GM18520 (cell line): ENCODE measurements at regions not wholly inside any gene's neighbourhood (a gene's known extent, or its start where the extent isn't known, plus 50 kb on each side); places are given as distances from the start of the nearest gene placed in this dataset.

ENCODE experiments used
- ATAC-seq: cut with Tn5 transposase; IDR thresholded peaks from one replicate; pipeline ENCODE4 v1.9.1; 2021; ENCODE audit not compliant: unreplicated experiment

DNA sequence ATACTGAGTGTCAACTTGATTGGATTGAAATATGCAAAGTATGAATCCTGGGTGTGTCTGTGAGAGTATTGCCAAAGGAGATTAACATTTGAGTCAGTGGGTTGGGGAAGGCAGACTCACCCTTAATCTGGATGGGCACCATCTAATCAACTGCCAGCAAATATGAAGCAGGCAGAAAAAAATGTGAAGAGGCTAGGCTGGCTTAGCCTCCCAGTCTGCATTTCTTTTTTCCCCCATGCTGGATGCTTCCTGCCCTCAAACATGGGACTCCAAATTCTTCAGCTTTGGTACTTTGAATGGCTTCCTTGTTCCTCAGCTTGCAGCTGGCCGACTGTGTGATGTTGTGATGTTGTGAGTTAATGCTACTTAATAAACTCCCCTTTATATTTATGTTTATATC is 577.4 kb downstream of the CPS1 start:
- no peak for ATAC-seq

DNA sequence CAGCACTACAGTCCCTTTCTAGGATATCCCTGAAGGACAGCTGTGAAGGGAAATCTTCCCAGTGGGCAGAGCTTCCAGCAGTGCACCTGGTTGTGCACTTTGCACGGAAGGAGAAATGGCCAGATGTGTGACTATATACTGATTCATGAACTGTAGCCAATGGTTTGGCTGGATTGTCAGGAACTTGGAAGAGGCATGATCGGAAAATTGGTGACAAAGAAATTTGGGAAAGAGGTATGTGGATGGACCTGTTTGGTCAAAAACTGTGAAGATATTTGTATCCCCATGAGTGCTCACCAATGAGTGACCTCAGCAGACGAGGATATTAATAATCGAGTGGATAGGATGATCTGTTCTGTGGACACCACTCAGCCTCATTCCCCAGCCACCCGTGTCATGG is 582.2 kb downstream of the CPS1 start:
- no peak for ATAC-seq

DNA sequence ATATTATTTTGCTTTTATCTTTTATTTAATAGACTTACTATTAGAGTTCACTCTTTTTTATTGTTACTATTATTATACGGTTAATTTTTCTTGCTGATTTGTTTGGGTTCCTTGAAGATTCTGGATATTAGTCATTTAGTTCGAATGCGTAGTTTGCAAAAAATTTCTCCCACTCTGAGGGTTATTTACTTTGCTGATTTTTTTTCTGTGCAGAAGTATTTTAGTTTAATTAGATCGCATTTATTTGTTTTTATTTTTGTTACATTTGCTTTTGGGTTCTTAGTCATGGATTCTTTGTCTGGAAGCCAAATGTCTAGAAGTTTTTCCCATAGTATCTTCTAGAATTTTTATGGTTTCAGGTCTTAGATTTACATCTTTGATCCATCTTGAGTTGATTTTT is 585.2 kb downstream of the CPS1 start:
- ATAC-seq, result no peak

DNA sequence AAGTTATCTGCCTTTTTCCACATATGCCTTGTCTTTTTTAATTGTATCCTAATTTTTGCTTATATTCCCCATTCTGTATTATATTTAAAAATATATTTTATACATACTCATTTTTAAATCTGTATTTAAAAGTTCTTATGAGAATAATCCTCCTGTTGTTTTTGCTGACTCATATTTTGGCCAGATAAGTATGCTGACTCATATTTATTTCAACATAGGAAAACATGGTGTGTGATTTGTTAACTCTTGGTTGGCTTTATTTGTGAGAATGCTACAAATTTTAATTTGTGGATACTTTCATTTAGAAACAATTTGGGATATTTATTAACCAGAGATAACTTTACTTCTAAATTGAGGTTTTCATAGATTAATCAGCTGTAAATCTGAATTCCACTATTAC is 587.7 kb downstream of the CPS1 start:
- no peak for ATAC-seq

DNA sequence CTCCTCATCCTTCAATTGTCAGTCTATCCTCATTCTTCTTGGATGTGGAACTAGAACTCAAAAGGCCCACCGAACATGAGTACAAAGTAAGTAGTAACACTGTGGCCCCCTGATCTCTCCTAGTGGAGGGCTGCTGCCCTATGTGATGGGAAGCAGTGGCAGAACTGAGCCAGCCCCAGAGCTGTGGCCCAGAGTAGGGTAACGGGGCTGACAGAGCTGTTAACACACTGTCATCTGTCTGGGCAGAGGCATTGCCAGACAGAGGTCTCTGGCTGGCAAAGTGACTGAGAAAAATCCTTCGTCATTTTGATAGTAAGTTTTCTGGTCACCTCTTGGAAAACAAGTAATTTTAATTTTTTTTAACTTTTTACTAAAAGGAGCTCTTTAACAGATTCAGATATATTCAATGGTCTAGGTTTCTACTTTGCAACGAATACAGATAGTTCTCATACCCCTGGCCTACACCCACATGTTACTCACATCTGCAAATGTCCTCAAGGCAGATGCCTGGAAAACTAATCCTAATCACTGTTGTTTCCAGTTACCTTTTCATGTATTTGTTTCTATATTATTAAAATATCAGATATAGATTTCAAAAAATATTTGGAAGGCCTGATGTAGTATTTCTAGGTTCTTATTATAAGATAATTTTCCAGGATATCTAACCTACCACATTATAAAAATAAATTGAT is 588.7 kb downstream of the CPS1 start:
- no peak for ATAC-seq

DNA sequence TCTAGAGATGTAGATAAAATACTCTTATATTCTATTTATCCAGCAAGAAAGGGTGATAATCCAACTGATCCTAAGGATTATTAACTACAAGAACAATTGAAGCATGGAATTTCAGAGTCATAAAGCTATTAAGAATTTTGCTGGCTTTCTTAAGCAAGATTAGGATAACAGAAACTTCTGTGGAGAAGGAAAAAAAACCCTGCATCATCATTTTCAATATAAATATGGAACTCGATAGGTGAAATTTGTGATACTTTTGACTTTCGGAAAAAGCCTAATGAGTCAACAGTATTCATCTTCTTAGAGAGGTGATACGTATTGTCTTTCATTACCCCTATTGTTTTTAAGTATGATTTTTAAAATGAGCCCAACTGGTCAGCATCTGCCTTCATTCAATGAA is 593.3 kb downstream of the CPS1 start:
- ATAC-seq, result no peak

DNA sequence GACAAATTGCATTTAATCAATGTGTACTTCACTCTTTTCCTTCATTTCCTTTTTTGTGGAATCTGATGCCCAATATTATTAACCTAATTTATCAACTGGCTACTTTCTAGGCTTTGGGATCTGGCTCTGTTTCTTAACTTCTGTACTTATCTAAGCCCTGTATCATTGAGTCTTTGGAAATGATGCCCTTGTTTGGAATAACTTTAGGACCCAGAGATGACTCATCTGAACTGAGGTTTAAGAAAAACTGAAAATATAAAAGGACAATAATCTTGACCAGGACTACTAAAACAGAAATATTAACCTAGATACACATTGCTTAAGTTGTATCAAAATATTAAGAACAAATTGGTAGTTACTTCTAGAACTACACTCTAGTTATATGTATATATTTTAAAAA is 600.8 kb downstream of the CPS1 start:
- no peak for ATAC-seq

DNA sequence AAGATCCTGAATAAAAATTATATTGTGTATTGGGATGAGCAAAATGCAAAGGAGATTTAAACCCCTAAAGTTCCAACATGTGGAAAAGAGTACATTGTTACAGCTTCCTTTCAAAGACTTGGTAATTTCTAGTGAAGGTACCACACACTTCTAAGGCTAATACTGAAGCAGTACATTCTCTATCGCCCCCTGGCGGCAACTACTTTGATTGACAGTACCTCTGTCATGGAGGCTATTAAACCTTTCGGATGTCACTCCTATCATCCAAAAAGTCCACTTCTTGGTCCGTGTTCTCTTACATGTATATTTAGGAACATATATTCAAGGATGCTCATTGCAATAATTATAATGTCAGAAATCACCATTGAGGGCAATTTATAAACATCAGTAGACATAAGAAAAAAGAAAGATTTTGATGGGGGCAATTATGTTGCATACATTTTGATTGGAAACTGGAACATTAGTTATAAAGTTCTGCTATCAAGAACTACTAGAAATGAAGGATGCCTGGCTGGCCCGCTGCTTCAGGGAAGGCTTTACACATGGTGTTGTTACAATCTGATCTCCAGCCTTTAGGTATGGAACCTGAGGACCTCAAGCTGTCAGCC is 601.6 kb downstream of the CPS1 start:
- ATAC-seq, result peak; percentile 93

DNA sequence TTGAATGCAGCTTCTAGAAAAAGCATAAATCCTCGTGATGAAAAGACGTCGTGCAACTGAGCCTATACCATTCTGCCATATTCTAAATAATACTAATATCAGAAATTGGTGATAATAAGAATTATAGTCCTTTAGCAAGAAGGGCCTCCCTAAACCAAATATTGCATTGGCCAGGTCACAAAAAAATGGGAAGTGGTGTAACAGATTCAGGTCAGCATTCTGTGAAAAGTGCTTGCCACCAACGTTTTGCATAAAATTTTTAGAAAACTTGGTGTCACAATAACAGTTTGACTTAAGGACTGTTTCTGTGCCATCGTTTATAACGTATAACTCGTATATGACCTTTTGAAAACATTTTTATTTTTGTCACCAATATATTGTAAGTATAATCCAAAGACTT is 603.6 kb downstream of the CPS1 start:
- no peak for ATAC-seq

DNA sequence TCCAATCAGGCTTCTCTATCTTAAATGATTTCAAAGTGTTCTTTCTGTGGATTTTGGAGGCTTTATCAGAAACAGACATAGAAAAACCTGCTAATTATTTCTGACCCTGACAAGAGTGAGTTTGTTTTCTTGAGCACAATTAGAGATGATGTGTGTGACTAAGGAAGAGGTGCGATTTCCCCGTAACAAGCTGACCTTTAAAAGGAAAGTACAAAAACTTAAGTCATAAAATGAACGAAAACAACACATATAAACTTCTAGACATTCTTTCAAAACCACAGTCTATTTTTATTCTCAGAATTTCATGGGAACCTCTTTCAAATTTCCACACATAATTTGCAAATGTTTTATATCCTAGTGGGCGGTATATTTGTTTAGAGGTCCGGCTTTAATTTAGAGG is 604.8 kb downstream of the CPS1 start:
- ATAC-seq, result no peak

DNA sequence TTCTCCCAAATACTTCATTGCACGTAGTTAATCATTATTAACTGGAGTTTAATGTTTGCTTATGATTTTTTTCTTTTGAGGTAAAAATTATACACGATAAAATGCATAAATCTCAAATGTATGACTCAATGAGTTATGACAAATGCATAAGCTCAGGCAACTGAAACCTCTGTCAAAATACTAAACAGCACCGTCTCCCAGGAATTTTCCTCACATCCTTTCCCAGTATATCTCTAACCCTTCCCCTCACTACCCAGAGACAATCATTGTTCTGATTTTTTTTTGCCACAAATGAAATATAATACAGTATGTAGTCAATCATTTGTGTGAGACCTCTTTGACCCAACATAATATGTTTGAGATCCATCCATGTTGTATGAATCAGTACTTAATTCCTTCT is 606.5 kb downstream of the CPS1 start:
- no peak for ATAC-seq

DNA sequence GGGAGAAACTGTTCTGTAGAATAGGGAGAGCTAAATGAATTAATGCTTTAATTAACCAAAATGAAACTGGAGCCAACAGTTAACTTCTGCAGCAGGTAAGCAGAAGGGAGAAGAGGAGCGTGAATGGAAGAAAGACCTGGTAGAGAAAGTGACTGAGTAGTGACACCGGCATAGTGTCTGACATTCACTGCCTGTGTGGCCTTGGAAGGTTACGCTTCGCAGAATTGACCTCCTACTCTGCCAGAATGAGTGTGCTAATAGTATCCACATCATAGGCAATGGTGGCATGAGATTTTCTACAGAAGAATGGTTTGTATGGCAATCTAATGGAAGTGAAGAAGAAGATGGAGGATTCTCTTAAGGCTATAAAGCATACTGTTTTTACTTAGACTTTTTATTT is 614.4 kb downstream of the CPS1 start:
- no peak for ATAC-seq

DNA sequence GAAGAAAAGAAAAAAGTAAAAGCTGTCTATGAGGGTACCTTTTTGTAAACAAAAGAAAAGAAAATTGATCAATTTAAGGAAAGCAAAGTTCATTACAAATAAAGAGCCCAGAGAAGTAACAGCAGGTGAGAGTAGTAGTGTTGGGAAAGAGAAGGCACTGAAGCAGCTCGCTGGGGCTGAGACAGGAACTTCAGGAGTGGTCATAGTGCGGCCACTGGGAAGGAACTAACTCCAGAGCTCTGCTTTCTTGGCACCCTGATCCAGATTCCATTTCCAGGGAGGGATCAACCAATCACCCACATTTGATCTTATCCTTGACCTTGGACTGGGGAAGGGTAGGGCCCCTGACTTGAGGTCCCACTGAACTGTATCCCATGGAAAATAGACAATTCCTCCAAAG is 617.6 kb downstream of the CPS1 start:
- no peak for ATAC-seq

DNA sequence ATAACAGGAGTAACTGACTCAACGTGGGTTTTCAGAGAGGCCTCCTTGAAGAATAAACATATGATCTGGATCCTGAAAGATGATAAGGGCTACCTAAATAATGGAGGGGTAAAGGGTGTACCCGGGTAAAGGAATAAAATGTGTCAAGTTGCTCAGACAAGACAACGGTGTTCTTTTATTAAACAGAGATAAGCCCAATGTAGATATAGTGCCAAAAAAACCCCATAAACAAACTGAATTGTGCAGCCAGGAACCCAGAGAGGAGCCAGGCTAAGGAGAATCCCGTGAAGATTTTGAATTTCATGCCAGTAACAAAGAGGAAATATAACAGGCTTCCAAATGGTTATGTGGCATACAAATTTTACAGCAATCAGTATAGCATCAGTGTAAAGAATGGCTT is 618.2 kb downstream of the CPS1 start:
- ATAC-seq, result no peak

DNA sequence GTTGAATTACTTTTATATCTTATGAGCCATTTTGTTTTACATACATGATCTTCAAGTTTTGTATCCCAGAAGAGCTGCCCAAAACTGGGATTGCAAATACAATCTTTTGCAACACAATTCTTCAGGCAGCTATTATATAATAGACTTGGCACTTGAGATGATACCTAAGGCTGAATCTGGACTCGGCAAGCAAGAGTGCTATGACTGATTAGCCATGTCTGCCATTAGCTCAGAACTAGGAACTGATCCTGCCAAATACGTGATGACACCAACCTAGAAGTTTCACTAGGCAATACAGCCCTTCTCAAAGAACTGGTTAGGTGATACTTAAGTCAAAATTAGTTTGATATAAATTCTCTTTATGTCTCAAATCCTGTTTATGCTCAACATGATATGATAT is 619.6 kb downstream of the CPS1 start:
- ATAC-seq, result no peak

DNA sequence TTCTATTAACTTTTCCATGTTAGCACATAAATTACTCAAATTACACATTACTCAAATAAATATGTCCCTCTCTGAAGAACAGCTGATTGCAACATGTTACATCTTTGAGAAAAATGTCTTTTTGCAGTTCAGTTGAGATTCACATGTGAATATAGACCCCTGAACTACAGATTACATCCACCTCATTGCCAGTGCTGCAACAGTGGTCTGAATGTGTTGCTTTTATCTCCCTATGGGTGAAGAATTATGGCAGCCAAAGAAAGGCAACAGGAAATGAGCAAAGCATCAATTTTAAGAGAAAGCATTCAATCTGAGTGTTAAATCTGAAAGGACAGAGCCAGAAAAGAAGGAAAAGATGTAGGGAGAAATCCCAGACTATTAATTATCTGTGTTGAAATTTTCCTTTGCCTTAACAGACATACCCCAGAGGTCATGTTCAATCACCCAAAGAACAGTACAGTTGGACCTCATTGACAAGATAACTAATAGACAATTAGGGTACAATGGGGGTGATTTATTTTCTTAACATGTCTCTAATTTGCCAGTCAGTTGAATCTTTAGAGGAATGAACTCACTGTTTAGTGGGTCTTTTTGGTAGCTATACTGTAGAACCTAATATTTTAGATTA is 620.2 kb downstream of the CPS1 start:
- ATAC-seq, result no peak

DNA sequence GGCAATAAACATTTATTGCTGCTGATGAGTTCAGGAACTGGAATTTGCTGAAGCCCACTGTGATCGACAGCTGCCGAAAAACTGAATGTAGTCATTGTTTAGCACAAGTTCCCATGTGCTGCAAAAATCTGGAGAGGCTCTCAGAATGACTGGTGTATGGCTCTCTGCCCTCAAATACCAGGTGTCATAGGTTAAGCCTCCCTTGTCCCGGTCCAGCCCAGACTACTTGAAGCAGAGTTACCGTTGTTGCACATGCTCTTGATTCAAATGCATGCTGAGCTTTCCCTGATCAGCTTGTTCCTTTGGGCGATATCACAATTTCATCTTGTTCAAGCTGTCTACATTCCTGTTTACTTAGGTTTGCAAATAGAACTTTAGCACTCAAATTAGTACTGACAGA is 625.2 kb downstream of the CPS1 start:
- no peak for ATAC-seq

DNA sequence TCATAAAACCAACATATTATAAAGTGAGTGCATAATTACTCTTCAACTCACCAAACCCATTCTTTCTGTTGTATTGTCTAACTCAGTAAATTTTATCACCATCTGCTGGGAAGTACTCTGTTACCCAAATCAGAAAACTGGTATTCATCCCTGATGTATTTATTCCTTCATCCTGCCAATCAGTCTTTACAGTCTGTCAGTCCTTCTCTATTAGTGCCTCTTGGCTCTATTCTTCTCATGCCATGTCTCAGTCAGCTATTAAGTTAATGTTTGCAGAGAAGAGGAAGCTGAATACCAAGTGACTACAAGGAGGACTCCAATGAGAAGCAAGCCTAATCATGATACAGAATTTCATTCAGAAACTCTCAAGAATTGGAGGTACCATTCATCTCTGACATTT is 631.2 kb downstream of the CPS1 start:
- ATAC-seq, result no peak

DNA sequence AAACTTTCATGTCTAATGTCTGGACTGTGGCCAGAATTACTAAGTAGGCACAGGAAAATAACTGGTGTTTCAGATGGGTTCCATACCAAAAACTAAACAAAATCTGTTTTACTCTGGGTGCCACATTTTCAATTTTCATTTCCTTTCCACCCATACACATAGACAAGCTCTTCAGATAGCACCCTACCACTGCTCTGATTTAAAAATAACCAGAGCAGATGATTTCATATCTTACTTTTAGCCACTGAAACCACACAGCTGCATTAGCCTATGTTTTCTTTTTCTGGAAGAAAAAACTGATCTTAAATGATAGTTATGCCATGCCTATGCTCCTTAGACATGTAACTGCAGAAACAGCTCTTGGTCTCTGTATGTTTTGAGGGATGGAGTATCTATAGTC is 647.6 kb downstream of the CPS1 start:
- ATAC-seq, result peak; percentile 62

DNA sequence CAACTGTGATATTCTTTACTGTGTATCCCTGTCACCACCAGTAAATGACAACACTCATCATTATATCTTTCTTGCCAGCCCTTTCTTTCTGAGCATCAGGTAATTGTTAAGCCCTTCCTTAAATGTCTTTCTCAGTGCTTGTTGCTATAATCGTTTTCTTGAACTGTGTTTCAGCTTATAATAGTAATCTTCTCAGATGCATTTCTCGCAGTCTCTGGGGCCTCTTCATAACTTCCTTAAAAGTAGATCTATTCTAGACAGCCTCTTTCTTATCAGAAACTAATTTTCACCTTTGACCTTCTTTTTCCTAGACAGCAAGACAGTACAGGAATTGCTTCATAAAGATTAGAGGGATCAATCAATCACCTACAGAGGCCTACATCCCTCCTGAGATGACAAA is 648.1 kb downstream of the CPS1 start:
- ATAC-seq, result no peak

DNA sequence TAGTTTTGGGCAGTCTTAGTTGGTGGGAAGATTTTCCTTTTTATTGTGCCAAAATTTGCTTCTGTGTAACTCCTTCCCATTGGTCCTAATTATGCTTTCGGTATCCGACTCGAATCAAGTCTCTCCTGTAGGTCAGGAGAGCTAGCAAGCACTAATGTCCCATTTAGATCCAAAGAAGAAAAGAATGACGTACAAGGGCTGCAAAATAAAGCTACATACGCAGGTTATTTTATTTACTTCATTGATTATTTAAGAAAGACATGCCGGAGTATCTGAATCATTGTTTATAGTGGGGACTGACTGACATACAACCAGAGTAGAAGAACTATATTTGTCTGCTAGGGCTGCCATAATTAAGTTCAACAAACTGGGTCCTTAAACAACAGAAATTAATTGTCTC is 648.5 kb downstream of the CPS1 start:
- ATAC-seq, result no peak

DNA sequence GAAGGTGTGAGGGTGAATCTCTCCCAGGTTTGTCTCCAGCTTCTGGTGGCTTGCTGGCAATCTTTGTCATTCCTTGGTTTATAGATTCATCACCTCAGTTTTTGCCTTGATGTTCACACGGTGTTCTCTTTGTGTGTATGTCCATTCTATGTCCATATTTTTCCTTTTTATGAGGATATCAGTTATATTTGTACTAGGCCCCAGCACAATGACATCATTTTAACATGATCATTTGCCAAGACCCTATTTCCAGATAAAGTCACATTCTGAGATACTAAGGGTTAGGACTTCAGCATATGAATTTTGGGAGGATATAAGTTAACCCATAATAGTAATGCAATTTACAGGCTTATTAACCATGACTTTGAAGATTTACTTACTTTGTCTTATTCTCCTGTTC is 649.0 kb downstream of the CPS1 start:
- ATAC-seq, result no peak

DNA sequence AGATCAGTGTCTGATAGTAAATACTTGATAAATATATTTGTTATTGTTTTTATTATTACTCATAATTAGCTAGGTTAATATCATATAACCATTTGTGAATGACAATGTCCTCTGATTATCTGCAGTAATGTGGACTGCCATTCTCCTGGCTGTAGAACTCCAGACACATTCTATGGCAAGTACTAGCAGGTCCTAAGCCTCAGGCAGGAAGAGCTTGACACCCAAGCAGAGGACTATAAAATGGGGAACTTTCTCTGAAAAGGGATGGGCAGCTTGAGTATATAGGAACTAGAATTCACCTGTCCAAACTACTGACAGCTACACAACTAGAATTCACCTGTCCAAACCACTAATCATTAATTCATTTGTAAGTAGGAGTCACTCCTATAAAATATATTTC is 649.4 kb downstream of the CPS1 start:
- no peak for ATAC-seq
